GM21723 (cell line): ENCODE measurements at regions not wholly inside any gene's neighbourhood (a gene's known extent, or its start where the extent isn't known, plus 50 kb on each side); places are given as distances from the start of the nearest gene placed in this dataset.
"Not testable (repeated sequence)": the region's sequence is repeated elsewhere in the genome, so short reads cannot be mapped to it uniquely, and the experiment has no call there.

Experiments used
- ATAC-seq: cut with Tn5 transposase; IDR thresholded peaks from one replicate; pipeline ENCODE4 v1.9.1; 2021; ENCODE audit warnings: mild to moderate bottlenecking, moderate library complexity; ENCODE audit not compliant: unreplicated experiment

- ATAC-seq, result no peak
These were observed 1347.6 kb downstream of the CDH11 start for GRCh38 chr16:63774302-63774701.

DNA sequence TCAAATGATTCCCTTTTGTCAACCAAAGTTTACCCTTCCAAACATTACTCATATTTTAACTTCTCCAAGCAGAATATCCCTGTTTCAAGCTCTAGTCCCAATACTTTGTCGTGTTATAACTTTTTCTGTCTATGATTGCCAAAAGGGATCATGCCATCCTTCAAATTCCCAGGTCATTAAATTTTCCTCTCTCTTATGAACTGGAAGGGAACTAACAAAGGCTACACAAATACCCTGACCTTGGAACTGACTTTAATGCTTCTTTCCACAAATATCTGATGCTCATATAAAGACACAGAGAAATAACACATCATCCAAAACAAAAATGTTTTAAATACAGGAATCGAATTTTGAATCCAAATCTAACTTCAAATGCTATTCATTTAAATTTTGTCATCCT, 1352.7 kb downstream of the CDH11 start:
- ATAC-seq, result no peak

- ATAC-seq, result not testable (repeated sequence)
These were observed 1361.6 kb downstream of the CDH11 start for GRCh38 chr16:63760246-63760645.

DNA sequence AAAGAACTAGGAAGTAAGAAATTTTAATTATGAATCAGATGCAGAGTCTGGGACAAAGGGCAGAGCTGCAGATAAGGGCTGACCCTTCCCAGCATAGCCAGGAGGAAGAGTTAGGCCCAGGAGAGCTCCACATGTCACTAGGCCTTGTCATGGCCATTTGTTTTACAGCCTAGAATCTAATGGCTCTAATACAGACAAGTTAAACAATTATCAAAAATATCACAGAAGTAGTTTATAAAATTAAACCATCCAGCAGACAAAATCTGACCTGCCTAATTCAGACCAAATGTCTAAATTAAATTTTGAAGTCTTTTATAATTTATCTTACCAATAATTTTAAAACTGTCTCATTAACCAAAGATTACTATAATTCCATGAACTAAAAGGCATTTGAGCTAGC, 1369.5 kb downstream of the CDH11 start:
- ATAC-seq, result no peak

DNA sequence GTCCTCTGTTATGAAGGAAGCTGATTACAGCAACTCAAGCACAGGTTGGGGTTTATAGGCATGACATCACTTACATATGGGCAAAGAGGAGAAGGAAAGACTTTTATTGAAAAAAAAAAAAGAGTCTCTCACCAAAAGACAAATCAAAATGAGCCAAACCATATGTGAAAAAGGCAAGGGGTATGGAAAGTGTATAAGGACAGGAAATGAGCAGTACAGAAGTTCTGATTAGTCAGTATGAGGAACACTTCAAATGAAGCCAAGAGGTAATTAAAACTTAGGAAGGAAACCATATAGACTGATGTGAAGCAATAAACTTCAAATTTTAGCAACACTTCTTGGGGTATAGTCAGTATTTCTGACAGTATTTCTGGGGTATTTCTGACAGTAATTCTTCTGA, 1372.6 kb downstream of the CDH11 start:
- no peak for ATAC-seq

GRCh38 chr16:63745456-63745855, 1376.4 kb downstream of the CDH11 start:
- ATAC-seq, result no peak

GRCh38 chr16:63744077-63744874, 1377.6 kb downstream of the CDH11 start:
- no peak for ATAC-seq

- no peak for ATAC-seq
These were observed 1379.7 kb downstream of the CDH11 start for GRCh38 chr16:63742150-63742549.

- ATAC-seq, result no peak
These were observed 1384.2 kb downstream of the CDH11 start for GRCh38 chr16:63737633-63738032.

GRCh38 chr16:63735456-63735855, 1386.4 kb downstream of the CDH11 start:
- ATAC-seq, result no peak

DNA sequence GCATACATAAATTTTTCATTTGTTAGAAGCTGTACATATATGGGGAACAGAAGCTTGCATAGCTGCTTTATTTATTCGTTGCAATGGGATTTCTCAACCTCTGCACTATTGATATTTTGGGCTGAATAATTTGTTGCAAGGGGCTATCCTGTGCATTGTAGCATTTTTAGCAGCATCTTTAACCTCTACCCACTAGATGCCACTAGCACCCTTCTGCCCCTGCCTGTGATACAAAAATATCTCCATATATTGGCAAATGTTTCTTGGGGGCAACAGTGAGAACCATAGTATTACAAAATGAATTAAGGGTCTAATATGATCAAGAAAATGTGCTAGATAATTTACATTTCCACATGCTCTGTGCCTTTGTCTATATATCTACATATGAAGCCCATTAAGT, 1401.0 kb downstream of the CDH11 start:
- no peak for ATAC-seq

- no peak for ATAC-seq
These were observed 1401.9 kb downstream of the CDH11 start for GRCh38 chr16:63719926-63720325.

- no peak for ATAC-seq
These were observed 1404.1 kb downstream of the CDH11 start for GRCh38 chr16:63717806-63718205.

GRCh38 chr16:63714876-63715275, 1407.0 kb downstream of the CDH11 start:
- no peak for ATAC-seq

DNA sequence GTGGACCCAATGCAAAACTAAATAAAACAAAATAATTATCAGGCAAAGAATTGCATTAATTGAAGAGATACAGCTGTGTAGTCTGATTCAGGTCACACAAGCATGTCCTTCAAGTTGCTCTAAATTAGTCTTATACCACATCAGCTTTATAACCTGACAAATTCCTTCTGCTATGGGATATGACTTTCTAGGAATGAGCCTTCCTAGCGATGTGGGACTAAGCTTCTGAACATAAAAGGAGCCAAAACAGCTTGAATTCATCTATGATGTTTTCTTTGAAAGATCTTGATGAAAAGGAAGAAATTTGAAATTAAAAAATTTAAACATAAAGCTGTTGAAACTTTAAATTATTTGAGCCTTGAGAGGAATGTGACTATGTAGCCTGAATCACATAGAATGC, 1409.1 kb downstream of the CDH11 start:
- ATAC-seq, result no peak

GRCh38 chr16:63703612-63704011, 1418.3 kb downstream of the CDH11 start:
- ATAC-seq, result no peak

DNA sequence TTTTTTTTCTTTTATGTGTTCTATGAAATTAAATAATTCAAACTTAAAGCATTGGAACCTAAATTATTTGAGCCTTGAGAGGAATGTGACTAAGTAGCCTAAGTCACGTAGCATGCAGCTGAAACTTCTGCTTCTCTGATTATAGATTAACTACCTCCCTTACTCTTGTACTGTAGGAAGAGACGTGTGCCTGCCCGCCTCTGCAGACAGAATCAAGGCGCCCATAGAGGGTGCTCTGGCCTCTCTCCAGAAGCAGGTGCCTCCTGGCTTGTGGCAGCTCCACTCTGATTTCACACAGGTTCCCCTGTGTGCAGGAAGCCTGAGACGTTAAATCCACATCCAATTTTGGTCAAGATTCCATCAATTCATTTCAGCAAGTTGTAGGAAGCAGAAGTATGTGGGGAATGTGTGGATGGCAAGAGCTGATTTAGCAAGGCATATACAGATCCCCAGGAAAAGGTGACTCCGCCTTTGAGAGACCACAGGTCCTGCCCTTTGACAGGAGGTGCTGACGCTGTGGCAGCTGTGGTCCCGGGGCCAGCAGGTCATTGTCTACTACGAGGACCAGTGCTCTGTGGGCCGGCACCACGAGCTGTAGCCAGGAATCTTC, 1418.8 kb downstream of the CDH11 start:
- no peak for ATAC-seq

DNA sequence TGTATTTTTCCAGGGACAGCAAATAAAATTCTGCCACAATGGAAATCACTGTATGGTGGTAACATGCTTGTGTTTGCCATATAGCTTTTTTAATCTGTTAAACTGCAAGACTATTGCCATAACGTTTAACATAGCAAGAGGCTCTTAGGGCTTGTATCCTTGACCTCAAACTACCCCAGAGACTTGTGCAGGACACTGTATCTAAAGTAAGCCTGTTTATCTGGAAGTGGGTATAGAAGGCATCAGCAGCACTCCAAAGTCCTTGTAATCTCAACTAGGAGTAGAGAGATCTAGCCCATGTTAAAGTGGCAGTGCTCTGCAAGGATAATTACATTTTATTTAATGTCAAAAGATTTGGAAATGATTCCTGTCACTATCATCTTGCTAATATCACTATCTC, 1424.1 kb downstream of the CDH11 start:
- ATAC-seq, result no peak

- ATAC-seq, result no peak
These were observed 1426.5 kb downstream of the CDH11 start for GRCh38 chr16:63695347-63695746.

GRCh38 chr16:63690961-63691360, 1430.9 kb downstream of the CDH11 start:
- ATAC-seq, result no peak

DNA sequence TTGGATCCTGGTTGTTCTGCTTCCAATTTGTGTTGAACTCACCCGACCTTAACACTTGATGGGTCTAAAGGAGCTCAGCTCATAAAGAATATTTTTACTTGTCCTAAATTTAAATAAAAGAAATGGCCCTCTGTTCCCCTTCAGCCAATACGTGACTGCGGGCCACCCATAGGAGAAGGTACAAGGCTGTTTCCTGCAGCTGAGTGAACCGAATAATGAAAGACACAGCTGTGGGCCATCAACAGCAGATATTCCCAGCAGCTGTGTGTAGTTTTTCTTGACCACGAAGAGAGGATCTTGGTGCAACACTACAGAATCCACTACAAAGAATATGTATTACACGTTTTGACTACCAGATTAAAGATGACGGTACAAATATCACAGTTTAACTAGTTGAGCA, 1431.6 kb downstream of the CDH11 start:
- no peak for ATAC-seq

GRCh38 chr16:63689068-63689467, 1432.8 kb downstream of the CDH11 start:
- ATAC-seq, result no peak
